HG03378 (cell line): ENCODE measurements at regions not wholly inside any gene's neighbourhood (a gene's known extent, or its start where the extent isn't known, plus 50 kb on each side); places are given as distances from the start of the nearest gene placed in this dataset.

ENCODE experiments used
- ATAC-seq: cut with Tn5 transposase; IDR thresholded peaks from one replicate; pipeline ENCODE4 v1.9.1; 2021; ENCODE audit warnings: mild to moderate bottlenecking, moderate library complexity; ENCODE audit not compliant: unreplicated experiment

GRCh38 chr10:25661632-25662031 is 272.4 kb upstream of the MYO3A start:
- no peak for ATAC-seq

GRCh38 chr10:25666276-25666675 is 267.8 kb upstream of the MYO3A start:
- no peak for ATAC-seq

- ATAC-seq: no peak
Observed at GRCh38 chr10:25675204-25675603, 258.8 kb upstream of the MYO3A start.

GRCh38 chr10:25675615-25676014 is 258.4 kb upstream of the MYO3A start:
- no peak for ATAC-seq

- no peak for ATAC-seq
Observed at GRCh38 chr10:25678220-25678619, 255.8 kb upstream of the MYO3A start.

- ATAC-seq: no peak
Observed at GRCh38 chr10:25678666-25679065, 255.4 kb upstream of the MYO3A start.

GRCh38 chr10:25682203-25682851 is 251.7 kb upstream of the MYO3A start:
- no peak for ATAC-seq

GRCh38 chr10:25683344-25683743 is 250.7 kb upstream of the MYO3A start:
- no peak for ATAC-seq

- ATAC-seq: no peak
Observed at GRCh38 chr10:25687521-25687920, 246.5 kb upstream of the MYO3A start.

GRCh38 chr10:25689346-25690100 is 244.5 kb upstream of the MYO3A start:
- no peak for ATAC-seq

- no peak for ATAC-seq
Observed at GRCh38 chr10:25692761-25693160, 241.3 kb upstream of the MYO3A start.

GRCh38 chr10:25694206-25694933 is 239.7 kb upstream of the MYO3A start:
- ATAC-seq: no peak

GRCh38 chr10:25694971-25695370 is 239.1 kb upstream of the MYO3A start:
- ATAC-seq: no peak

- no peak for ATAC-seq
Observed at GRCh38 chr10:25695586-25695985, 238.4 kb upstream of the MYO3A start.

GRCh38 chr10:25696013-25696708 is 237.9 kb upstream of the MYO3A start:
- ATAC-seq: no peak

- ATAC-seq: no peak
Observed at GRCh38 chr10:25697412-25697811, 236.6 kb upstream of the MYO3A start.

GRCh38 chr10:25698638-25699037 is 235.4 kb upstream of the MYO3A start:
- no peak for ATAC-seq

GRCh38 chr10:25699631-25700030 is 234.4 kb upstream of the MYO3A start:
- no peak for ATAC-seq

GRCh38 chr10:25701652-25702051 is 232.4 kb upstream of the MYO3A start:
- no peak for ATAC-seq

GRCh38 chr10:25704622-25705021 is 229.4 kb upstream of the MYO3A start:
- ATAC-seq: no peak

- ATAC-seq: no peak
Observed at GRCh38 chr10:25707572-25707971, 226.5 kb upstream of the MYO3A start.
